HL-60/S4 treated with phorbol 12-myristate 13-acetate at 8.2 ng/mL for 4 days and 3 days (cell line): ENCODE measurements at regions not wholly inside any gene's neighbourhood (a gene's known extent, or its start where the extent isn't known, plus 50 kb on each side); places are given as distances from the start of the nearest gene placed in this dataset.
"Not testable (repeated sequence)": the region's sequence is repeated elsewhere in the genome, so short reads cannot be mapped to it uniquely, and the experiment has no call there.

Source experiments
- in situ Hi-C: fragments of 300-500 bp; cut with MboI; formaldehyde crosslinking; loops from 2 replicates; pipeline ENCODE4 v1.15.0; 2022; ENCODE audit warnings: low sequenced_read_pairs

- in situ Hi-C loops: no loop called here
Observed at GRCh38 chr5:18749763-18750162, 1115.5 kb downstream of the TAF11L14 start.

- in situ Hi-C loops: no loop called here
Observed at GRCh38 chr5:18752317-18752716, 1118.1 kb downstream of the TAF11L14 start.

- in situ Hi-C loops: no loop called here
Observed at GRCh38 chr5:18754201-18754600, 1119.9 kb downstream of the TAF11L14 start.

GRCh38 chr5:18761801-18762200, 1127.5 kb downstream of the TAF11L14 start:
- in situ Hi-C loops: no loop called here

- in situ Hi-C loops: no loop called here
Observed at GRCh38 chr5:18764161-18764560, 1129.9 kb downstream of the TAF11L14 start.

- in situ Hi-C loops: no loop called here
Observed at GRCh38 chr5:18765304-18765703, 1131.0 kb downstream of the TAF11L14 start.

GRCh38 chr5:18771097-18771610, 1136.9 kb downstream of the TAF11L14 start:
- in situ Hi-C loops: no loop called here

GRCh38 chr5:18772475-18772874, 1138.2 kb downstream of the TAF11L14 start:
- in situ Hi-C loops: no loop called here

GRCh38 chr5:18778225-18778624, 1144.0 kb downstream of the TAF11L14 start:
- in situ Hi-C loops: no loop called here

GRCh38 chr5:18789218-18789998, 1155.1 kb downstream of the TAF11L14 start:
- in situ Hi-C loops: no loop called here

- in situ Hi-C loops: no loop called here
Observed at GRCh38 chr5:18792145-18792544, 1157.9 kb downstream of the TAF11L14 start.

- in situ Hi-C loops: no loop called here
Observed at GRCh38 chr5:18797222-18797621, 1163.0 kb downstream of the TAF11L14 start.

- in situ Hi-C loops: no loop called here
Observed at GRCh38 chr5:18798058-18798457, 1163.8 kb downstream of the TAF11L14 start.

GRCh38 chr5:18799482-18800128, 1165.3 kb downstream of the TAF11L14 start:
- in situ Hi-C loops: no loop called here

- in situ Hi-C loops: no loop called here
Observed at GRCh38 chr5:18800293-18801025, 1166.2 kb downstream of the TAF11L14 start.

- in situ Hi-C loops: not testable (repeated sequence)
Observed at GRCh38 chr5:18801413-18801812, 1167.2 kb downstream of the TAF11L14 start.

- in situ Hi-C loops: no loop called here
Observed at GRCh38 chr5:18802336-18802735, 1168.1 kb downstream of the TAF11L14 start.

- in situ Hi-C loops: no loop called here
Observed at GRCh38 chr5:18805376-18805775, 1171.1 kb downstream of the TAF11L14 start.

- in situ Hi-C loops: no loop called here
Observed at GRCh38 chr5:18807256-18808149, 1173.2 kb downstream of the TAF11L14 start.

GRCh38 chr5:18811661-18812060, 1176.3 kb downstream of the CDH18 start:
- in situ Hi-C loops: no loop called here

GRCh38 chr5:18828351-18828750, 1159.6 kb downstream of the CDH18 start:
- in situ Hi-C loops: no loop called here
